Mesenchymal stem cell (in vitro differentiated cells and primary cell): ENCODE measurements at regions not wholly inside any gene's neighbourhood (a gene's known extent, or its start where the extent isn't known, plus 50 kb on each side); places are given as distances from the start of the nearest gene placed in this dataset.

Experiments
- DNase-seq: peaks from one replicate; pipeline ENCODE4 v3.0.0-alpha.2; 2013
- H2AFZ ChIP-seq: one replicate; pipeline ENCODE4 v1.6.1; 2013; ENCODE audit warnings: low read depth, mild to moderate bottlenecking, control low read depth, inconsistent platforms, low read length, moderate library complexity
- H2AK5ac ChIP-seq: 2 replicates; pipeline ENCODE4 v1.6.1; 2013; ENCODE audit warnings: low read length, moderate library complexity, mild to moderate bottlenecking, inconsistent platforms; ENCODE audit not compliant: severe bottlenecking
- H2BK120ac ChIP-seq: one replicate; pipeline ENCODE4 v1.6.1; 2013; ENCODE audit warnings: low read depth, mild to moderate bottlenecking, inconsistent platforms, low read length, moderate library complexity
- H2BK12ac ChIP-seq, 2 experiments: one replicate each; pipeline ENCODE4 v1.6.1; 2013; ENCODE audit warnings: inconsistent platforms in 2 of 2, low read length in 2 of 2, mild to moderate bottlenecking in 2 of 2, moderate library complexity in 2 of 2, control low read depth in 1 of 2
- H2BK15ac ChIP-seq: one replicate; pipeline ENCODE4 v1.6.1; 2013; ENCODE audit warnings: mild to moderate bottlenecking, low read depth, inconsistent platforms; ENCODE audit not compliant: poor library complexity, severe bottlenecking
- H2BK5ac ChIP-seq: 2 replicates; pipeline ENCODE4 v1.6.1; 2013; ENCODE audit warnings: low read depth, mild to moderate bottlenecking, low read length, control low read depth, inconsistent platforms; ENCODE audit not compliant: poor library complexity, severe bottlenecking
- H3K14ac ChIP-seq, 2 experiments: one replicate each; pipeline ENCODE4 v1.6.1; 2013; ENCODE audit warnings: inconsistent platforms in 2 of 2, low read length in 2 of 2, control low read depth in 1 of 2, mild to moderate bottlenecking in 1 of 2, moderate library complexity in 1 of 2
- H3K18ac ChIP-seq, 2 experiments: one replicate each; pipeline ENCODE4 v1.6.1; 2013; ENCODE audit warnings: inconsistent platforms in 2 of 2, low read length in 2 of 2, control low read depth in 1 of 2, low read depth in 1 of 2, mild to moderate bottlenecking in 1 of 2
- H3K23ac ChIP-seq, 2 experiments: one replicate each; pipeline ENCODE4 v1.6.1; 2013; ENCODE audit warnings: inconsistent platforms in 2 of 2, low read length in 2 of 2, mild to moderate bottlenecking in 2 of 2, moderate library complexity in 2 of 2, control low read depth in 1 of 2
- H3K27ac ChIP-seq: 2 replicates; pipeline ENCODE4 v1.5.1; 2013; ENCODE audit warnings: mild to moderate bottlenecking, moderate library complexity, low read length, control low read depth, inconsistent platforms; ENCODE audit not compliant: poor library complexity, severe bottlenecking
- H3K27me3 ChIP-seq, 2 experiments: 2 replicates each; pipeline versions ENCODE4 v1.6.1 to v1.7.0; 2013; ENCODE audit warnings: low read length in 2 of 2, mild to moderate bottlenecking in 2 of 2, moderate library complexity in 2 of 2, control low read depth in 1 of 2, inconsistent platforms in 1 of 2; ENCODE audit not compliant: control insufficient read depth in 1 of 2, insufficient read depth in 1 of 2
- H3K36me3 ChIP-seq, 2 experiments: 2 replicates each; pipeline versions ENCODE4 v1.6.1 to v1.7.0; 2013; ENCODE audit warnings: low read length in 2 of 2, control low read depth in 1 of 2, inconsistent platforms in 1 of 2, low read depth in 1 of 2, mild to moderate bottlenecking in 1 of 2; ENCODE audit not compliant: insufficient read depth in 2 of 2, control insufficient read depth in 1 of 2
- H3K4ac ChIP-seq, 2 experiments: one replicate each; pipeline ENCODE4 v1.6.1; 2013; ENCODE audit warnings: inconsistent platforms in 2 of 2, low read length in 2 of 2, mild to moderate bottlenecking in 2 of 2, moderate library complexity in 2 of 2, control low read depth in 1 of 2, low read depth in 1 of 2
- H3K4me1 ChIP-seq: 2 replicates; pipeline ENCODE4 v1.6.1; 2013; ENCODE audit warnings: low read depth, low read length, control low read depth; ENCODE audit not compliant: control insufficient read depth, insufficient read depth
- H3K4me2 ChIP-seq: 2 replicates; pipeline ENCODE4 v1.6.1; 2013; ENCODE audit warnings: low read length, mild to moderate bottlenecking, inconsistent platforms; ENCODE audit not compliant: poor library complexity, severe bottlenecking
- H3K4me3 ChIP-seq, 2 experiments: 2 replicates each; pipeline versions ENCODE4 v1.5.1 to v1.7.0; 2013; ENCODE audit warnings: low read length in 2 of 2, mild to moderate bottlenecking in 2 of 2, control low read depth in 1 of 2, low read depth in 1 of 2; ENCODE audit not compliant: insufficient read depth in 1 of 2
- H3K79me1 ChIP-seq: replicated peaks from 2 replicates; pipeline ENCODE4 v1.6.1; 2013; ENCODE audit warnings: mild to moderate bottlenecking, control low read depth, low read length, inconsistent platforms; ENCODE audit not compliant: poor library complexity, severe bottlenecking
- H3K9ac ChIP-seq: 2 replicates; pipeline ENCODE4 v1.7.0; 2013; ENCODE audit warnings: mild to moderate bottlenecking, low read length, moderate library complexity
- H3K9me3 ChIP-seq: 2 replicates; pipeline ENCODE4 v1.7.0; 2013; ENCODE audit warnings: mild to moderate bottlenecking, low read length; ENCODE audit not compliant: control insufficient read depth
- H4K8ac ChIP-seq: one replicate; pipeline ENCODE4 v1.6.1; 2013; ENCODE audit warnings: inconsistent platforms, mild to moderate bottlenecking, low read length, moderate library complexity
- H4K91ac ChIP-seq: one replicate; pipeline ENCODE4 v1.6.1; 2013; ENCODE audit warnings: mild to moderate bottlenecking, low read length, inconsistent platforms
- WGBS: methylation state at CpG from one replicate; pipeline ENCODE4 v1.1.7; 2013; ENCODE audit warnings: mixed read lengths; 5-methylcytosine and 5-hydroxymethylcytosine counted together

DNA sequence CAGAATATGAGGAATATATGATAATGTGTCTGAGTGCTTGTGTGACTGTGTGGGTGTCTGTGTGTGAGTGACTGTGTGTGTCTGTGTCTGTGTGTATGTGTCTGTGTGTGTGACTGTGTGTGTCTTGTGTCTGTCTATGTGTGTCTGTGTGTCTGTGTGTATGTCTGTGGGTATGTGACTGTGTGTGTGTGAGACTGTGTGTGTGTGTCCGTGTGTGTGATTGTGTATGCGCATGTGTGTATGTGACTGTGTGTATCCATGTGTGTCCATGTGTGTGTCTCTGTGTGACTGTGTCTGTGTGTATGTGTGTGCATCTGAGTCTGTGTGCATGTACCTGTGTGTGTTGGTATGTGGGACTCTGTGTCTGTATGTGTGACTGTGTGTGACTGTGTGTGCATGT is 1361.2 kb upstream of the TMEM132C start:
- no peak for DNase-seq
- Histone ChIP-seq H2BK12ac (no peak overlapping the region), H3K79me1 (no peaks in the 10 kb centered on the region), H2AK5ac (no peak overlapping the region), H3K4ac (no peak overlapping the region), H4K91ac (no peak overlapping the region), H3K27me3 (no peaks in the 10 kb centered on the region), H3K18ac (no peak overlapping the region), H4K8ac (no peak overlapping the region), H3K27ac (no peak overlapping the region), H3K9me3 (no peaks in the 10 kb centered on the region), H2BK5ac (no peak overlapping the region), H3K14ac (no peak overlapping the region), H2AFZ (no peak overlapping the region), H3K4me2 (no peak overlapping the region), H3K9ac (no peak overlapping the region), H2BK15ac (no peak overlapping the region), H2BK120ac (no peak overlapping the region), H3K4me3 (no peak overlapping the region), H3K4me1 (no peaks in the 10 kb centered on the region), H3K36me3 (no peaks in the 10 kb centered on the region), H3K23ac (no peak overlapping the region)
- 97% methylated on average over 2 of the region's 2 CpGs for WGBS

DNA sequence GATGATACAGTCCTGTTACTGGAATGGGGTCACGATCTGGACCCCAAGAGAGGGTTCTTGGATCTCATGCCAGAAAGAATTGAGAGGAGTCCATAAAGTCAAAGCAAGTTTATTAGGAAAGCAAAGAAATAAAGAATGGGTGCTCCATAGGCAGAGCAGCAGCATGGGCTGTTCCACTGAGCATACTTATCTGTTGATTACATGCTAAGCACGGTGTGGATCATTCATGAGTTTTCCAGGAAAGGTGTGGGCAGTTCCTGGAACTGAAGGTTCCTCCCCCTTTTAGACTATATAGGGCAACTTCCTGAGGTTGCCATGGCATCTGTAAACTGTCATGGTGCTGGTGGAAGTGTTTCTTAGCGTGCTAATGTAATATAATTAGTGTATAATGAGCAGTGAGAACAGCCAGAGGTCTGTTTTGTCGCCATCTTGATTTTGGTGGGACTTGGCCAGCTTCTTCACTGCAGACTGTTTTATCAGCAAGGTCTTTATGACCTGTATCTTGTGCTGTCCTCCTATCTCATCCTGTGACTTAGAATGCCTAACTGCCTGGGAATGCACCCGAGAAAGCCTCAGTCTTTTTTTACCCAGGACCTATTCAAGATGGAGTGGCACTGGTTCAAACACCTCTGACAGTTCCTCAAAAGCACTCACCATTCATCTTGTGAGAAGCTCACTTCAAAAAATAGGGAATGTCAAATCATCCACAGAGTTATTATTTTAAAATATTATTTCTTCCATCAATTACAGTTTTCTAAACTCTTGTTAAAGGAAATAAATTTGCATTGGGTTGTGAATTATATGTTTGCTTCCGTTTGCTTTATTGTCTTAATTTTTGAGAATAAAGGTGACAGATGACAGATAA is 1358.8 kb upstream of the TMEM132C start:
- WGBS, result 71% methylated on average over 6 of the region's 6 CpGs
- Histone ChIP-seq H3K4ac (no peak overlapping the region), H2AFZ (no peak overlapping the region), H2AK5ac (no peak overlapping the region), H3K27me3 (no peaks in the 10 kb centered on the region), H2BK120ac (no peak overlapping the region), H3K4me2 (no peak overlapping the region), H3K79me1 (no peaks in the 10 kb centered on the region), H3K23ac (no peak overlapping the region), H2BK15ac (no peak overlapping the region), H3K9ac (no peak overlapping the region), H4K8ac (no peak overlapping the region), H3K9me3 (no peaks in the 10 kb centered on the region), H3K27ac (no peak overlapping the region), H3K14ac (no peak overlapping the region), H2BK12ac (no peak overlapping the region), H3K36me3 (no peaks in the 10 kb centered on the region), H4K91ac (no peak overlapping the region), H3K4me1 (no peaks in the 10 kb centered on the region), H3K4me3 (no peak overlapping the region), H2BK5ac (no peak overlapping the region), H3K18ac (no peak overlapping the region)
- no peak for DNase-seq

DNA sequence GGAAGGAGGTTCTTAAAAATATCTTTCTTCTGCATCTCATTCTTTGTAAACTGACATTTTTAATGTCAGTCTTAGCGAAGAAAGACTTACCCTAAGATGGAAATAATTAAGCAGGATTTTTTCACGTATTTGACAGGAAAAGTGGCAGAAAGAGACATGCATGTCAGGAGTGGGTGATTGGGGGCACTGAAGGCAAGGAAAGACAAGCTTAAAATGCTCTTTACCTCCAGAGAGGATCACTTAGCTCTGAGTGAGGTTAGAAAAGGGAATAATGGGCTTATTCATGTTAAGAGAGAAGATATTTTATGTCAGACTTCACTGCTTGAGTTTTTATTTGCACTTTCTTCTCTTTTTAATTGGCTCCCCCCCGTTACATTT is 1358.2 kb upstream of the TMEM132C start:
- WGBS, result 72% methylated on average over 2 of the region's 3 CpGs
- H4K91ac ChIP-seq, result no peak overlapping the region
- no peak overlapping the region for H3K23ac ChIP-seq
- H3K4me3 ChIP-seq, result no peak overlapping the region
- H3K4me2 ChIP-seq, result no peak overlapping the region
- H3K27me3 ChIP-seq, result no peaks in the 10 kb centered on the region
- H2AFZ ChIP-seq, result no peak overlapping the region
- no peak overlapping the region for H2BK15ac ChIP-seq
- H3K36me3 ChIP-seq, result no peaks in the 10 kb centered on the region
- H3K4ac ChIP-seq, result no peak overlapping the region
- H4K8ac ChIP-seq, result no peak overlapping the region
- H3K14ac ChIP-seq, result no peak overlapping the region
- no peak overlapping the region for H2BK12ac ChIP-seq
- no peaks in the 10 kb centered on the region for H3K79me1 ChIP-seq
- no peak overlapping the region for H3K18ac ChIP-seq
- H2BK5ac ChIP-seq, result no peak overlapping the region
- H3K4me1 ChIP-seq, result no peaks in the 10 kb centered on the region
- H3K9ac ChIP-seq, result no peak overlapping the region
- H3K9me3 ChIP-seq, result no peaks in the 10 kb centered on the region
- no peak overlapping the region for H3K27ac ChIP-seq
- H2BK120ac ChIP-seq, result no peak overlapping the region
- H2AK5ac ChIP-seq, result no peak overlapping the region
- no peak for DNase-seq

DNA sequence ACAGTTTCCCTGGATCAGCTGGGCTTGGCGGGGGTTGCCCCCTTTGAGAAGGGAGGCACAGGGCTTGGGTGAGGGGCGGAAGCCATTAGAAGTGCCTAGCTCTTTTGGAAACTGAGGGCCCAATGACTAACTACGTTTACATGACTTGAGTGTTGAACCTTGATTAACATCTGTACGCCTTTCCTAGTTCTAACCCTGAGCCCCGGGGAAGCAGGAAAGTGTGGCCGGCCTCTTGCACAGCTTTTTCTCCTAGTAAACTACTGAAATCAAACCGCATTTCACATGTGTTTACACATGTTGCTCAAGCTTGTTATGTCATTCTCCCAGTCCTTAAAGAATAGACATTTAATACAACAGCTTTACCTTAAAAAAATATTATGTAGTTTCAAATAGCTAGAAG is 1356.4 kb upstream of the TMEM132C start:
- Histone ChIP-seq H3K4me3 (no peak overlapping the region), H2BK5ac (no peak overlapping the region), H3K79me1 (no peaks in the 10 kb centered on the region), H3K9ac (no peak overlapping the region), H2AFZ (no peak overlapping the region), H2BK120ac (no peak overlapping the region), H3K4me1 (no peaks in the 10 kb centered on the region), H3K9me3 (no peaks in the 10 kb centered on the region), H3K4me2 (no peak overlapping the region), H2BK12ac (no peak overlapping the region), H3K4ac (no peak overlapping the region), H3K23ac (no peak overlapping the region), H3K27me3 (no peaks in the 10 kb centered on the region), H4K91ac (no peak overlapping the region), H3K18ac (no peak overlapping the region), H4K8ac (no peak overlapping the region), H3K36me3 (no peaks in the 10 kb centered on the region), H2AK5ac (no peak overlapping the region), H2BK15ac (no peak overlapping the region), H3K27ac (no peak overlapping the region), H3K14ac (no peak overlapping the region)
- WGBS, result 72% methylated on average over 6 of the region's 7 CpGs
- DNase-seq, result no peak
